IMR-90 (cell line): ENCODE measurements at regions not wholly inside any gene's neighbourhood (a gene's known extent, or its start where the extent isn't known, plus 50 kb on each side); places are given as distances from the start of the nearest gene placed in this dataset.

Source experiments
- ATAC-seq: fragments of 200-7000 bp; cut with Tn5 transposase; 2 replicates; pipeline ENCODE4 v1.9.1; 2020; ENCODE audit warnings: low read depth, mild to moderate bottlenecking, moderate library complexity
- BruUV-seq: library from RNA; stranded (reverse); fragments of 400-500 nt; replicated peaks from 2 replicates; lab custom pipeline; 2021; lab: Mats Ljungman, UMichigan
- CTCF ChIA-PET: fragments of 300-600 bp; formaldehyde crosslinking; extraction: SDS; loops from one replicate; lab custom pipeline; 2021; ENCODE audit warnings: antibody characterized with exemption; lab: Yijun Ruan, JAX
- POLR2A ChIA-PET: fragments of 300-600 bp; sonication (Branson Sonifier 250); formaldehyde crosslinking; loops from one replicate; lab custom pipeline; 2022; ENCODE audit warnings: antibody characterized with exemption; ENCODE audit not compliant: unreplicated experiment; lab: Charles Lee
- DNase-seq: peaks from one replicate; pipeline ENCODE4 v3.0.0; 2013
- H2AFZ ChIP-seq: replicated peaks from 2 replicates; pipeline ENCODE3; 2013; ENCODE audit warnings: low read length, mild to moderate bottlenecking; ENCODE audit not compliant: poor library complexity
- H2AK5ac ChIP-seq: 2 replicates; pipeline ENCODE4 v1.6.1; 2013; ENCODE audit warnings: low read depth, low read length, inconsistent platforms
- H2AK9ac ChIP-seq: replicated peaks from 2 replicates; pipeline ENCODE3; 2013; ENCODE audit warnings: mild to moderate bottlenecking, low read depth, low read length, moderate library complexity; ENCODE audit not compliant: poor library complexity
- H2BK120ac ChIP-seq: 2 replicates; pipeline ENCODE4 v1.6.1; 2013; ENCODE audit warnings: low read depth, low read length, inconsistent platforms
- H2BK15ac ChIP-seq: 3 replicates; pipeline ENCODE4 v1.6.1; 2013; ENCODE audit warnings: low read depth, low read length, inconsistent platforms
- H2BK20ac ChIP-seq: 2 replicates; pipeline ENCODE4 v1.6.1; 2013; ENCODE audit warnings: low read depth, mild to moderate bottlenecking, inconsistent platforms, low read length, moderate library complexity
- H2BK5ac ChIP-seq: 2 replicates; pipeline ENCODE4 v1.6.1; 2013; ENCODE audit warnings: mild to moderate bottlenecking, low read depth, low read length, inconsistent platforms; ENCODE audit not compliant: poor library complexity, severe bottlenecking
- H3K14ac ChIP-seq: replicated peaks from 2 replicates; pipeline ENCODE4 v1.6.1; 2013; ENCODE audit warnings: low read depth, low read length, inconsistent platforms
- H3K18ac ChIP-seq: 2 replicates; pipeline ENCODE4 v1.6.1; 2013; ENCODE audit warnings: low read depth, low read length, control low read depth
- H3K23ac ChIP-seq: 2 replicates; pipeline ENCODE4 v1.6.1; 2013; ENCODE audit warnings: low read depth, low read length, inconsistent platforms
- H3K27ac ChIP-seq: 2 replicates; pipeline ENCODE4 v1.5.1; 2013; ENCODE audit warnings: mild to moderate bottlenecking, control low read depth, low read length; ENCODE audit not compliant: insufficient read depth
- H3K27me3 ChIP-seq: 2 replicates; pipeline ENCODE4 v1.6.1; 2013; ENCODE audit warnings: low read length; ENCODE audit not compliant: control insufficient read depth, insufficient read depth
- H3K36me3 ChIP-seq: 2 replicates; pipeline ENCODE4 v1.6.1; 2013; ENCODE audit warnings: low read length, mixed read lengths; ENCODE audit not compliant: control insufficient read depth, insufficient read depth
- H3K4ac ChIP-seq: 2 replicates; pipeline ENCODE4 v1.6.1; 2013; ENCODE audit warnings: low read depth, low read length, inconsistent platforms
- H3K4me1 ChIP-seq: 2 replicates; pipeline ENCODE4 v1.6.1; 2013; ENCODE audit warnings: low read length, mixed read lengths; ENCODE audit not compliant: control insufficient read depth, insufficient read depth
- H3K4me2 ChIP-seq: 2 replicates; pipeline ENCODE4 v1.6.1; 2013; ENCODE audit warnings: low read depth, mild to moderate bottlenecking, control low read depth, low read length, moderate library complexity
- H3K4me3 ChIP-seq: 2 replicates; pipeline ENCODE4 v1.5.1; 2013; ENCODE audit warnings: low read depth, mild to moderate bottlenecking, control low read depth, low read length, moderate library complexity; ENCODE audit not compliant: insufficient read depth
- H3K56ac ChIP-seq: 2 replicates; pipeline ENCODE4 v1.6.1; 2013; ENCODE audit warnings: low read length, inconsistent platforms; ENCODE audit not compliant: insufficient read depth; ENCODE audit errors: extremely low read depth
- H3K79me1 ChIP-seq, 2 experiments: 2 replicates each; pipeline ENCODE4 v1.6.1; 2013; ENCODE audit warnings: low read length in 2 of 2, inconsistent platforms in 1 of 2, low read depth in 1 of 2
- H3K9ac ChIP-seq: 2 replicates; pipeline ENCODE4 v1.6.1; 2013; ENCODE audit warnings: low read depth, low read length, control low read depth
- H3K9me1 ChIP-seq: 2 replicates; pipeline ENCODE4 v1.6.1; 2013; ENCODE audit warnings: low read length, inconsistent platforms; ENCODE audit not compliant: insufficient read depth
- H3K9me3 ChIP-seq: 2 replicates; pipeline ENCODE4 v1.6.1; 2013; ENCODE audit warnings: low read length; ENCODE audit not compliant: control insufficient read depth, insufficient read depth
- H4K20me1 ChIP-seq: 2 replicates; pipeline ENCODE4 v1.6.1; 2013; ENCODE audit warnings: low read length, inconsistent platforms; ENCODE audit not compliant: insufficient read depth
- H4K5ac ChIP-seq: 2 replicates; pipeline ENCODE4 v1.6.1; 2013; ENCODE audit warnings: mild to moderate bottlenecking, low read depth, low read length, control low read depth
- H4K8ac ChIP-seq, 2 experiments: 2 replicates each; pipeline ENCODE4 v1.6.1; 2013; ENCODE audit warnings: low read depth in 2 of 2, low read length in 2 of 2, control low read depth in 1 of 2, inconsistent platforms in 1 of 2
- H4K91ac ChIP-seq: 2 replicates; pipeline ENCODE4 v1.6.1; 2013; ENCODE audit warnings: low read depth, low read length, inconsistent platforms; ENCODE audit not compliant: insufficient read depth
- MAZ ChIP-seq: IDR thresholded peaks from 2 replicates; pipeline ENCODE4 v1.6.1; 2012; ENCODE audit warnings: low read depth, mild to moderate bottlenecking, low read length, improper control_type of control experiment, moderate library complexity, borderline replicate concordance
- RFX5 ChIP-seq: IDR thresholded peaks from 2 replicates; pipeline ENCODE4 v1.8.0; 2012; ENCODE audit warnings: low read depth, mild to moderate bottlenecking, low read length, moderate library complexity
- WGBS, 2 experiments: methylation state at CpG; one replicate each; pipeline versions ENCODE4 v1.1.5 to v1.1.7; 2013; ENCODE audit warnings: missing lambda C conversion rate in 2 of 2; ENCODE audit not compliant: insufficient read length in 1 of 2; ENCODE audit errors: extremely low coverage in 2 of 2; 5-methylcytosine and 5-hydroxymethylcytosine counted together
- dilution Hi-C: fragments of 300-500 bp; cut with HindIII; formaldehyde crosslinking; loops from one replicate; pipeline ENCODE4 v1.14.3; 2018; ENCODE audit warnings: low sequenced_read_pairs; ENCODE audit not compliant: unreplicated experiment
- in situ Hi-C: fragments of 300-500 bp; cut with MboI; formaldehyde crosslinking; loops from 3 replicates; pipeline ENCODE4 v1.14.3; 2019; ENCODE audit warnings: low sequenced_read_pairs, inconsistent platforms, mixed read lengths
- intact Hi-C: fragments of 100-400 bp; cut with micrococcal nuclease; formaldehyde crosslinking; loops from 2 replicates; pipeline ENCODE4 v1.10.0; 2022

DNA sequence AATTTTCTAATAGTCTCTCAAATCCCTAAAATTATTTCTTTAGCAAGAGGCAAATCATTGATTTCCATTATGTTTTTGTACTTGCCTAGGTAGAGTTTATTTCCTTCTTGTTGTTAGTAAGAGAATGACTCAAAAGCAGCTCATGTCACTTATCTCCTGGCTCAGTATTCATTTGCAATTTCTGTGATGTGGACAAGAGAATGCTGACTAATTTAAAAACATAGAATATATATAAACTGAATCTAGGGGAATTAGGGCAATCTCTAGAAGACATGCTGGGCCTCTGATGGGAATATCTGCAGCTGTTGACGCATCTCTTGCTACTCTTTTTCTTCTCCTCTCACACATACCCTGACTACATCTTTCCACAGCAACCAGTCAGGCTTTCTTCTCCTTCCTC lies 130.8 kb upstream of the PRKD1 start:
- Histone ChIP-seq H3K9me3 (no peaks in the 10 kb centered on the region), H2BK20ac (no peak overlapping the region), H4K91ac (no peak overlapping the region), H4K5ac (no peak overlapping the region), H3K56ac (no peak overlapping the region), H3K36me3 (no peaks in the 10 kb centered on the region), H3K27me3 (no peaks in the 10 kb centered on the region), H3K79me1 (no peaks in the 10 kb centered on the region), H2BK15ac (no peak overlapping the region), H3K4me3 (no peak overlapping the region), H3K18ac (no peak overlapping the region), H2AK5ac (no peak overlapping the region), H3K27ac (no peak overlapping the region), H3K14ac (no peak overlapping the region), H3K4me2 (no peak overlapping the region), H3K23ac (no peak overlapping the region), H3K4me1 (no peaks in the 10 kb centered on the region), H3K4ac (no peak overlapping the region), H4K20me1 (no peaks in the 10 kb centered on the region), H4K8ac (no peak overlapping the region), H3K9ac (no peak overlapping the region), H2BK120ac (no peak overlapping the region), H2BK5ac (no peak overlapping the region), H2AK9ac (no peak overlapping the region), H2AFZ (no peak overlapping the region), H3K9me1 (no peaks in the 10 kb centered on the region)
- WGBS, 2 experiments, result 86% methylated on average over 1 of the region's 1 CpG; no CpG with 5 or more reads in 1 of the 2 experiments
- intact Hi-C loops, result no loop called here
- ChIA-PET POLR2A (no interaction called here), CTCF (no interaction called here)
- BruUV-seq, result no TSS peak
- TF ChIP-seq MAZ, result no peak
- no peak for TF ChIP-seq RFX5
- DNase-seq (peak; percentile 58), ATAC-seq (peak; percentile 53; the same call in 1 of the 2 replicates)
- dilution Hi-C loops, result no loop called here
- in situ Hi-C loops, result no loop called here
